ENCODE measurements at regions not wholly inside any gene's neighbourhood (a gene's known extent, or its start where the extent isn't known, plus 50 kb on each side); places are given as distances from the start of the nearest gene placed in this dataset.
A peak's percentile ranks its signal among the peaks of the same experiment; 100 is the strongest.

GRCh38 chr2:8028036-8028435 is 653.8 kb upstream of the ID2 start:
- DNase-seq (ENCODE audit: low read depth, low spot score) = no peak

- DNase-seq (ENCODE audit: low read depth, low spot score) = no peak
These were observed 653.4 kb upstream of the ID2 start for GRCh38 chr2:8028436-8028835.

- no peak for DNase-seq (ENCODE audit: low read depth, low spot score)
These were observed 652.9 kb upstream of the ID2 start for GRCh38 chr2:8028981-8029380.

DNA sequence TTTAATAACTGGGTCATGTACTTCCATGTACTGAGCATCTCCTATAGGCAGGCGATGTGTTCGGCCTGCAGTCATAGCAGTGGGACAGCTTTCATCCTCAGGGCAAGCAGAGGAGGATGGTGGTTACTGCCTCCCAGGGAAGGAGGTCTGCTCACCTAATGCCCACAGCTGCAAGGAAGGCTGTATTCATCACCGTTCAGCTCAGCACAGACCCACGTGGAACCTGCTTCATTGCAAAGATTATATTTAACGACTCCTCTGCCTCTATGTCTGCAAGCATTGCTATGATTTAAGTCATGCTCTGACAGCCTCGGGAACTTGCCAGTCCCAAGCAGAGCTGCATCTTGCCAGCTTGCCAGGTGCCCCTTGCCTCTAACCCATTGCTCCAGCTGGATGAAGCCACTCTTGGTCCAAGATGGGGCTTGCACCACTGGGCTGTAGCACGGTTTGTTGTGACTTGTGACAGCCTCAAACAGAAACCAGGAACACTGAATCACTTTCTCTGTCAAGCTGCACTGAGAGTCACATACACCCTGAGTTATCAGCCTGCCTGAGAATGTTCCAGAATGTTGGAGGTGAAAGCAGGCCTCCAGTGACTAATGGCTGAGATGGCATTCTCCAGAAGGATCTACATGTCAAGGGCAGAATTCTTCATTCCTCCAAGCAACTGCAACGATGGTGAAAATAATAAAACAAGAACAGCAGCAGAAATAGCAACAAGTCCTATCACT is 651.1 kb upstream of the ID2 start:
- no peak for DNase-seq (ENCODE audit: low read depth, low spot score)

GRCh38 chr2:8031370-8031769 is 650.5 kb upstream of the ID2 start:
- no peak for DNase-seq (ENCODE audit: low read depth, low spot score)

DNA sequence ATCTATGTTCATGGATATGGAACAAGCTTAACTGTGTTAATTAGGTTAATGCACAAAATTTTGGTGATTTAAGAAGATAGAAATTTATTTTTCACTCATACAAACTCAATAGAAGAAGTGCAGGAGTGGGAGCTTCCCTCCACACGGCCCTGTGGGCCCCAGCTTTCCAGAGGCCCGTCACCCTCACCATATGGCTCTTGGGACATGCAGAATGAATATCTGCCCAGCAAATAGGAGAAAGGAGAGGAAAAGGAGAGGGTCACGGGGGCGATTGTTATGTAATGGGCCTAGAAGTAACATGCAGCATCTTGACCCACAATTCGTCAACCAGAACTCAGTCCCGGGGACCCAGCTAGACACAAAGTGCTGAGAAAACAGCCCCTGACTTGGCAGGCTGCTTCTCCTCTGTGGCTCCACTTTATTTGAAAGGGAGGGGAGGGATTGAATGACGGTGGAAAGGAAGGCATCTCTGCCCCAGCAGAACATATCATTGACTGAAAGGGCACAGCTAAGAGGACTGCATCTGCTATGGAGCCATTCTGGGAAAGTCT is 648.2 kb upstream of the ID2 start:
- no peak for DNase-seq (ENCODE audit: low read depth, low spot score)

GRCh38 chr2:8036366-8036765 is 645.5 kb upstream of the ID2 start:
- DNase-seq (ENCODE audit: low read depth, low spot score) = no peak

GRCh38 chr2:8039732-8040131 is 642.1 kb upstream of the ID2 start:
- no peak for DNase-seq (ENCODE audit: low read depth, low spot score)

GRCh38 chr2:8043295-8043694 is 638.6 kb upstream of the ID2 start:
- no peak for DNase-seq (ENCODE audit: low read depth, low spot score)

DNA sequence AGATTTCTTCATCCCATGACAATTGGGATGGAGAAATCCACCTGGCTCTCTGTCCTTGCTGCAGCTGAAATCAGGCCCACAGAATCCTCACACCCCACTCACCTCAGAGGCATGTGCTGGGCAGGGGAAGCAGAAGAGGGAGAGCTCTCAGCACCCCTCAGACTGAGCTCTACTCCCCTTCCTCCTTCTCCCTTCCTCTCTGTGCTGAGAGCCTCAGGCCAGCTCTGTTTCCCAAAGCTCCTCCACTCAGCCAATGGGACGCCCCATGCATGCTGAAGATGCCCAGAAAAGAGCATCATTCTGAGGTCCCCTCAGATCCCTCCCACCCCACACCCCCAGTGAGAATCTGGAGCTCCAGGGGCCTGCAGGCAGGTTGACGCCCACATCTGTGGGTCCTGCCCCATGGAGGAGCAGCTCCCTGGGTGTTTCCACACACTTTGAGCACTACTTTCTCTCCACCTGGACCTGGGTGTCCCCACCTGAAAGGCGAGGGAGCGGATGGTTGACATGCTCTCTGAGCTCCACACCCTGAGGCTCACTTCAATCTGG is 637.7 kb upstream of the ID2 start:
- no peak for DNase-seq (ENCODE audit: low read depth, low spot score)

- DNase-seq (ENCODE audit: low read depth, low spot score) = no peak
These were observed 636.7 kb upstream of the ID2 start for GRCh38 chr2:8045081-8045614.

- no peak for DNase-seq (ENCODE audit: low read depth, low spot score)
These were observed 635.0 kb upstream of the ID2 start for GRCh38 chr2:8046849-8047248.

DNA sequence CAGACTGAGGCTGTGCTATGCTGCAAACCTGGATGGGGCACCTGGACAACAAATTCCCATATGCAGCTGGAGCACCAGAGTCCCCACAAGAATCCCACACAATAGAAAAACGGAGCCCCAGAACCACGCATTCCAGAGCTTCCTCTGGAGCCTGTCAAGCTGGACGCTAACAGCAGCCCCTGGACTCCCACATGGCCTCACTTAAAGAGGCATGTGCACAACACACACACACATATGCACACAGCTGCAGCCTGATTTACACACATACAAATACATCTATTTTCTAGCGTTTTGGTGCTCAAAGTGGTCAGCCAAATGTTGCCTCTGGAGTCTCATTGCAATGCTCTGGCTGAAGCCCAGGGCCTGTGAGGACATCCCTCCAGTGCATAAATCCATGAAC is 632.7 kb upstream of the ID2 start:
- DNase-seq (ENCODE audit: low read depth, low spot score) = peak; percentile 44

GRCh38 chr2:8049851-8050571 is 631.8 kb upstream of the ID2 start:
- no peak for DNase-seq (ENCODE audit: low read depth, low spot score)

DNA sequence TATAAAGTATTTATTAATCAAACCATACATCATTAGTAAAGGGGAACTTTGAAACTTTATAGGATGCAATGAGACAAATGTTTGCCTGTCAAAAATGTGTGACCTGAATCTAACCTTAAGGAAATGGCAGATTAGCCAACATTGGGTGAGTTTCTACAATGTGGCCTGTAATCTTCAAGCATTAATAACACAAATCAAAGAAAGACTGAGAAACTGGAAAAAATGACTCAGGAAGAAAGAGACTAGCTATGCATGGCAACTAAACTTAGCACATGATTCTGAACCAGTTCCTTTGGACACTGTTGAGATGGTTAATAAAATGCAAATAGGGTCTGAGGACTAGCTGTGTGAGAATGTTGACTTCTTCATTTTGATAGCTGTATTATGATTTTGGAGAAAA is 628.6 kb upstream of the ID2 start:
- DNase-seq (ENCODE audit: low read depth, low spot score) = peak; percentile 8

GRCh38 chr2:8054070-8054469 is 627.8 kb upstream of the ID2 start:
- no peak for DNase-seq (ENCODE audit: low read depth, low spot score)

- no peak for DNase-seq (ENCODE audit: low read depth, low spot score)
These were observed 623.2 kb upstream of the ID2 start for GRCh38 chr2:8058652-8059051.

DNA sequence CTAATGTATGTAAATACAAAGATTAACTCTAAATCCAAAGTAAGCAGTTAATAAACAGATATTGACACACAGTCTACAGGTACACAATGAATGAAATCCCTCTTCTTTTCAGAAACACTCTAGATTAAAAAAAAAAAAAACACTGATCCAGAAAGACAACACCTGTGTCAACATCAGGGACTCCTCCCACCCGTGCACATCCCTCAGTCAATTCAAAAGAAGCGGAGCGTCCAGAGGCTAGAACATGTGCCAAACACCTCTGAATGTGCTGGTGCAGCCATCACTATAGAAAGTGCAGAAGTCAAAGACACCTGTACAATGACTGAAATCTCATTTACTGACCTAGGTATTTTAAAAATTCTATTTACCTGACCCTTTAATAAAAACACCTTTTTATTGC is 622.6 kb upstream of the ID2 start:
- no peak for DNase-seq (ENCODE audit: low read depth, low spot score)

DNA sequence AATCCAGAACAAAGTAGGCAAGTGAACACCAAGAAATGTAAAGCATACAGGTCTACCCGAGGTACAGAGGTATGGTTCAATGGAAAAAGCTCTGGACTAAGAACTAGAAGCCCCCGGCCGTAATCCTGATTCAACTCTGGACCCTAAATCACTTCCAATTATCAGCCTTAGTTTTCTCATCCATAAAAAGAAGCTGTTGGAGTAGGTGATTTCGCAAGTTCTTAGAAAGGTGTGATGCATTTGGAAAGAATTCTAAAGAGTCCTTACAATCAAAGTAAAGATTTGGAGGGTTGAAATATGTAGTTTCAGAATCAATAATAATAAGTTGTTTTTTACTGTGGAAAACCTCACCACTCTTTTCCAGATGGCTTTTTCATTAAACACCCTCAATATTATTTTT is 622.1 kb upstream of the ID2 start:
- no peak for DNase-seq (ENCODE audit: low read depth, low spot score)

DNA sequence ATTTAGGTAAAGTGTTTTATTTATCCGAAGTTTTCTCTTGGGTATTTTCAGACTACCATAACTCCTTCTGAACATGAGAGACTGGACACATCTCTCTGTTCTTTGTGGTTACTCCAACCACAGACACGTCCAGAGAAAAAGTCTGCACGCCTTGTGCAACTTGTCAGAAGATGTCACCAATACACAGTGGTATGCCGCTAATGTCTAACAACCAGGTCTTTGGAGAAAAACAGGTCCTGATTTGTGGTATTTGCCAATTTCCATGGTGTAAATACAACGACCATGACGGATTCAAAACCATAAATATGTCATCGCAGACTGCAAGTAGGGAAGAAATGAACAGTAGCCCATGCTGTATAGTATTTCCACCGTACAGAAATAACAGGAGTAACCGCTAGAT is 620.6 kb upstream of the ID2 start:
- no peak for DNase-seq (ENCODE audit: low read depth, low spot score)

GRCh38 chr2:8064603-8065002 is 617.3 kb upstream of the ID2 start:
- no peak for DNase-seq (ENCODE audit: low read depth, low spot score)

GRCh38 chr2:8065191-8065590 is 616.7 kb upstream of the ID2 start:
- DNase-seq (ENCODE audit: low read depth, low spot score) = no peak

Measured in astrocyte of the hippocampus (primary cell).